ENCODE measurements at regions not wholly inside any gene's neighbourhood (a gene's known extent, or its start where the extent isn't known, plus 50 kb on each side); places are given as distances from the start of the nearest gene placed in this dataset.

- DNase-seq, result no peak
These were observed 214.4 kb upstream of the DAB1 start for GRCh38 chr1:57638239-57638638.

GRCh38 chr1:57637155-57637554 lies 213.3 kb upstream of the DAB1 start:
- Mint-ChIP-seq H3K4me1 (no peaks in the 10 kb centered on the region), H3K9me3 (ENCODE audit: insufficient read depth) (no peaks in the 10 kb centered on the region), H3K4me3 (no peak overlapping the region), H3K27me3 (peaks cover 10% of the 10 kb centered on the region), H3K27ac (no peak overlapping the region)
- WGBS (ENCODE audit: insufficient coverage), result 65% methylated on average over 2 of the region's 2 CpGs
- no peak overlapping the region for H3K27ac ChIP-seq (ENCODE audit: low read length in 2 of 2)
- TF ChIP-seq EZH2 (IDR thresholded peaks at IDR 0.05; ENCODE audit: borderline replicate concordance, insufficient read depth, low read depth, low read length, poor library complexity, severe bottlenecking) (no peak), CTCF (IDR thresholded peaks at IDR 0.05) (no peak)
- H3K4me3 ChIP-seq (ENCODE audit: control extremely low read depth in 1 of 5, extremely low read depth in 1 of 5, insufficient read depth in 1 of 5, low read depth in 2 of 5, low read length in 4 of 5), result no peak overlapping the region
- no peak for DNase-seq
- intact Hi-C loops (cut with micrococcal nuclease), result no loop called here
- CTCF ChIA-PET, result no interaction called here
- H3K36me3 ChIP-seq (replicated peaks in 1 of 2; ENCODE audit: control extremely low read depth in 1 of 2, control insufficient read depth in 1 of 2, extremely low read depth in 1 of 2, insufficient read depth in 2 of 2, low read length in 1 of 2), result no peaks in the 10 kb centered on the region
- no peak overlapping the region for H3K4me2 ChIP-seq (replicated peaks; ENCODE audit: low read depth, low read length, poor library complexity, severe bottlenecking)
- no peak for ATAC-seq (ENCODE audit: low read depth)
- no peaks in the 10 kb centered on the region for H4K20me1 ChIP-seq (ENCODE audit: control insufficient read depth, insufficient read depth, low read length, poor library complexity, severe bottlenecking)
- H2AFZ ChIP-seq (ENCODE audit: insufficient read depth, low read depth, low read length, poor library complexity, severe bottlenecking), result no peak overlapping the region
- POLR2A ChIA-PET, result no interaction called here
- no peaks in the 10 kb centered on the region for H3K79me2 ChIP-seq (ENCODE audit: control insufficient read depth, insufficient read depth, low read length)
- H3K9me3 ChIP-seq (ENCODE audit: control extremely low read depth in 1 of 3, control insufficient read depth in 2 of 3, insufficient read depth in 1 of 3, low read length in 2 of 3), result no peaks in the 10 kb centered on the region
- H3K9ac ChIP-seq (ENCODE audit: low read length), result no peak overlapping the region
- no peaks in the 10 kb centered on the region for H3K27me3 ChIP-seq (replicated peaks in 1 of 4; ENCODE audit: control extremely low read depth in 1 of 4, control insufficient read depth in 3 of 4, insufficient read depth in 4 of 4, low read length in 3 of 4)
- H3K4me1 ChIP-seq (ENCODE audit: control insufficient read depth in 2 of 2, insufficient read depth in 2 of 2, low read length in 2 of 2), result no peaks in the 10 kb centered on the region

More at GRCh38 chr1:57638239-57638638, 214.4 kb upstream of the DAB1 start:
- H3K4me3 Mint-ChIP-seq, result no peak overlapping the region
- no peak overlapping the region for H3K4me2 ChIP-seq (replicated peaks; ENCODE audit: low read depth, low read length, poor library complexity, severe bottlenecking)
- H3K9ac ChIP-seq (ENCODE audit: low read length), result no peak overlapping the region
- no peak for ATAC-seq (ENCODE audit: low read depth)
- no peaks in the 10 kb centered on the region for H3K4me1 Mint-ChIP-seq
- no peaks in the 10 kb centered on the region for H3K4me1 ChIP-seq (ENCODE audit: control insufficient read depth in 2 of 2, insufficient read depth in 2 of 2, low read length in 2 of 2)
- no peaks in the 10 kb centered on the region for H3K79me2 ChIP-seq (ENCODE audit: control insufficient read depth, insufficient read depth, low read length)
- H4K20me1 ChIP-seq (ENCODE audit: control insufficient read depth, insufficient read depth, low read length, poor library complexity, severe bottlenecking), result no peaks in the 10 kb centered on the region
- ChIA-PET POLR2A (no interaction called here), CTCF (no interaction called here)
- H3K27me3 ChIP-seq (replicated peaks in 1 of 4; ENCODE audit: control extremely low read depth in 1 of 4, control insufficient read depth in 3 of 4, insufficient read depth in 4 of 4, low read length in 3 of 4), result no peaks in the 10 kb centered on the region
- H3K27ac ChIP-seq (ENCODE audit: low read length in 2 of 2), result no peak overlapping the region
- H3K9me3 Mint-ChIP-seq (ENCODE audit: insufficient read depth), result no peaks in the 10 kb centered on the region
- H3K9me3 ChIP-seq (ENCODE audit: control extremely low read depth in 1 of 3, control insufficient read depth in 2 of 3, insufficient read depth in 1 of 3, low read length in 2 of 3), result no peaks in the 10 kb centered on the region
- WGBS (ENCODE audit: insufficient coverage), result no CpG with 5 or more reads among the region's 1 CpG
- peaks cover 10% of the 10 kb centered on the region for H3K27me3 Mint-ChIP-seq
- intact Hi-C loops (cut with micrococcal nuclease), result no loop called here
- no peak overlapping the region for H2AFZ ChIP-seq (ENCODE audit: insufficient read depth, low read depth, low read length, poor library complexity, severe bottlenecking)
- H3K4me3 ChIP-seq (ENCODE audit: control extremely low read depth in 1 of 5, extremely low read depth in 1 of 5, insufficient read depth in 1 of 5, low read depth in 2 of 5, low read length in 4 of 5), result no peak overlapping the region
- TF ChIP-seq CTCF (IDR thresholded peaks at IDR 0.05), result no peak
- no peaks in the 10 kb centered on the region for H3K36me3 ChIP-seq (replicated peaks in 1 of 2; ENCODE audit: control extremely low read depth in 1 of 2, control insufficient read depth in 1 of 2, extremely low read depth in 1 of 2, insufficient read depth in 2 of 2, low read length in 1 of 2)
- H3K27ac Mint-ChIP-seq, result no peak overlapping the region
